Loucy (cell line): ENCODE measurements at regions not wholly inside any gene's neighbourhood (a gene's known extent, or its start where the extent isn't known, plus 50 kb on each side); places are given as distances from the start of the nearest gene placed in this dataset.

Experiments used
- H2AFZ ChIP-seq: fragments of 200-600 bp; sonication (generic); 2 replicates; pipeline ENCODE4 v1.6.0; 2016; ENCODE audit warnings: antibody characterized with exemption, mild to moderate bottlenecking, low read length, moderate library complexity
- H3F3A ChIP-seq: fragments of 200-600 bp; 2 replicates; pipeline ENCODE4 v1.6.0; 2016; ENCODE audit warnings: antibody characterized with exemption, low read depth, mild to moderate bottlenecking
- H3K27me3 ChIP-seq: fragments of 200-600 bp; sonication (generic); 2 replicates; pipeline ENCODE4 v1.6.1; 2014; ENCODE audit warnings: low read length, mild to moderate bottlenecking; ENCODE audit not compliant: insufficient read depth, poor library complexity, severe bottlenecking
- H3K36me3 ChIP-seq: fragments of 200-600 bp; sonication (generic); 2 replicates; pipeline ENCODE4 v1.6.1; 2016; ENCODE audit warnings: low read length; ENCODE audit not compliant: insufficient read depth
- H3K4me1 ChIP-seq: fragments of 200-600 bp; sonication (generic); 2 replicates; pipeline ENCODE4 v1.5.1; 2014; ENCODE audit warnings: low read length, mild to moderate bottlenecking; ENCODE audit not compliant: insufficient read depth, poor library complexity, severe bottlenecking
- H3K4me2 ChIP-seq: fragments of 200-600 bp; sonication (generic); 2 replicates; pipeline ENCODE4 v1.6.0; 2014; ENCODE audit warnings: antibody characterized with exemption, low read length, low read depth, mild to moderate bottlenecking; ENCODE audit not compliant: poor library complexity, severe bottlenecking
- H3K4me3 ChIP-seq: fragments of 200-600 bp; sonication (generic); 2 replicates; pipeline ENCODE4 v1.5.1; 2014; ENCODE audit warnings: low read length, mild to moderate bottlenecking, mixed read lengths; ENCODE audit not compliant: poor library complexity, severe bottlenecking
- H3K79me2 ChIP-seq: fragments of 200-600 bp; sonication (generic); 2 replicates; pipeline ENCODE4 v1.6.1; 2014; ENCODE audit warnings: low read length; ENCODE audit not compliant: insufficient read depth
- H3K9ac ChIP-seq: fragments of 200-600 bp; sonication (generic); 2 replicates; pipeline ENCODE4 v1.6.0; 2014; ENCODE audit warnings: mild to moderate bottlenecking, low read depth, low read length, moderate library complexity; ENCODE audit not compliant: poor library complexity, severe bottlenecking
- H3K9me2 ChIP-seq: fragments of 200-600 bp; sonication (generic); replicated peaks from 2 replicates; pipeline ENCODE4 v1.6.1; 2016; ENCODE audit warnings: low read depth, low read length, mixed read lengths
- H3K9me3 ChIP-seq: fragments of 200-600 bp; sonication (generic); 2 replicates; pipeline ENCODE4 v1.6.1; 2014; ENCODE audit warnings: mild to moderate bottlenecking, antibody characterized with exemption, low read length, low read depth; ENCODE audit not compliant: insufficient read depth
- H4K20me1 ChIP-seq: fragments of 200-600 bp; sonication (generic); 2 replicates; pipeline ENCODE4 v1.6.0; 2014; ENCODE audit warnings: antibody characterized with exemption, low read length, mild to moderate bottlenecking; ENCODE audit not compliant: insufficient read depth, poor library complexity, severe bottlenecking
- CTCF ChIP-seq: fragments of 200-600 bp; sonication (generic); conservative IDR thresholded peaks from 2 replicates; pipeline ENCODE4 v1.5.1; 2014; ENCODE audit warnings: mild to moderate bottlenecking, antibody characterized with exemption, low read length
- EZH2phosphoT487 ChIP-seq: fragments of 200-600 bp; IDR thresholded peaks from 2 replicates; pipeline ENCODE4 v1.6.1; 2018; ENCODE audit warnings: antibody characterized with exemption, mild to moderate bottlenecking, moderate library complexity, borderline replicate concordance

GRCh38 chr7:12456506-12456905 lies 52.8 kb upstream of the VWDE start:
- Histone ChIP-seq H3K79me2 (no peaks in the 10 kb centered on the region), H4K20me1 (no peaks in the 10 kb centered on the region), H3K4me3 (no peak overlapping the region), H3K9ac (no peak overlapping the region), H3K9me2 (no peaks in the 10 kb centered on the region), H3K4me2 (no peak overlapping the region), H2AFZ (no peak overlapping the region), H3K36me3 (no peaks in the 10 kb centered on the region), H3K27me3 (no peaks in the 10 kb centered on the region), H3F3A (no peaks in the 10 kb centered on the region), H3K9me3 (no peaks in the 10 kb centered on the region), H3K4me1 (no peaks in the 10 kb centered on the region)
- TF ChIP-seq CTCF = no peak
- no peak for TF ChIP-seq EZH2phosphoT487

- H3K4me1 ChIP-seq = no peaks in the 10 kb centered on the region
- H3K4me2 ChIP-seq = no peak overlapping the region
- H3K27me3 ChIP-seq = no peaks in the 10 kb centered on the region
- no peak overlapping the region for H3K4me3 ChIP-seq
- no peaks in the 10 kb centered on the region for H4K20me1 ChIP-seq
- H2AFZ ChIP-seq = no peak overlapping the region
- H3K9ac ChIP-seq = no peak overlapping the region
- TF ChIP-seq EZH2phosphoT487 = no peak
- TF ChIP-seq CTCF = peak; percentile 90
- no peaks in the 10 kb centered on the region for H3K79me2 ChIP-seq
- no peaks in the 10 kb centered on the region for H3K9me2 ChIP-seq
- H3K36me3 ChIP-seq = no peaks in the 10 kb centered on the region
- no peaks in the 10 kb centered on the region for H3F3A ChIP-seq
- no peaks in the 10 kb centered on the region for H3K9me3 ChIP-seq
Measured at GRCh38 chr7:12458520-12459131, 55.0 kb upstream of the VWDE start.

- Histone ChIP-seq H3K4me1 (no peaks in the 10 kb centered on the region), H3K36me3 (no peaks in the 10 kb centered on the region), H3K9me3 (no peaks in the 10 kb centered on the region), H3F3A (no peaks in the 10 kb centered on the region), H3K4me3 (no peak overlapping the region), H3K79me2 (no peaks in the 10 kb centered on the region), H3K4me2 (no peak overlapping the region), H2AFZ (no peak overlapping the region), H3K27me3 (no peaks in the 10 kb centered on the region), H3K9me2 (no peaks in the 10 kb centered on the region), H4K20me1 (no peaks in the 10 kb centered on the region), H3K9ac (no peak overlapping the region)
- no peak for TF ChIP-seq EZH2phosphoT487
- no peak for TF ChIP-seq CTCF
Measured at GRCh38 chr7:12467837-12468236, 64.2 kb upstream of the VWDE start.
